HG02588 (cell line): ENCODE measurements at regions not wholly inside any gene's neighbourhood (a gene's known extent, or its start where the extent isn't known, plus 50 kb on each side); places are given as distances from the start of the nearest gene placed in this dataset.

Source experiments
- ATAC-seq: cut with Tn5 transposase; IDR thresholded peaks from one replicate; pipeline ENCODE4 v1.9.1; 2021; ENCODE audit warnings: mild to moderate bottlenecking, moderate library complexity; ENCODE audit not compliant: unreplicated experiment

DNA sequence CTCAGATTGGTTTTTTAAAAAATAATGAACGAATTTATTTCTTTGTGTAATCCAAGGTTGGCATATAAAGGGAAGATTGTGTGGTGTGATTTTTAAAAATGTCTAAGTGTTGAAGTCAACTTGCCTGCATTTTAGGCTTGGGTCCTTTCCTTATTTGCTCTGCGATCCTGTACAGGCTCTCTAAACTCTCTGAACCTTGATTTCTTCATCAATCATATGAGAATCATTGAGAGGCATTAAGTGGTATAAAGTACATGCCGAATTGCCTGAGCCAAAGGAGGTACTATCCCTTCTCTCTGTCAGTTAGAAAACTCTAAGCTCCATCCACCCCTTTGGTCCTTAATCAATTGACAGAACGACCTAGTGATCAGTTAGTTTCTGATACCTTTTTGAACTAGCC, 440.4 kb upstream of the MEX3C start:
- ATAC-seq, result no peak

- ATAC-seq, result no peak
Observed at GRCh38 chr18:51639541-51639940, 442.1 kb upstream of the MEX3C start.

DNA sequence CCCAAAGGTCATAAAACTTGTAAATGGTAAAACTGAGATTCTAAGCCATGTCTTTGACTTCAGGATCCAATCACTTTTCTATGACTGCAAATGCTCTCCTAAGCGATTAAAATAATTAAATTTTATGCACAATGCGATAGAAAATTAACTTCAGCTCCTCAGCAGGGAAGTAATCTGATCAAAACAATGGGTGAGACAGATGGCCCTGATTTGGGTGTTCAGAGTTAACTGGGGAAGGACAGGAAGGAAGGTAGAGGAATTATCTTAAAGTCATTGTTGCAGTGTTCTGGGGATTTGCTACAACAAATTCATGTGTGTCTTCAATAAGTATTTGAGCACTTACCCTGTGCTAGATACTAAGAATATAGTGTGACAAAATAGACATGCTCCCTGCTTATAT, 446.0 kb upstream of the MEX3C start:
- no peak for ATAC-seq

- no peak for ATAC-seq
Observed at GRCh38 chr18:51645607-51646006, 448.1 kb upstream of the MEX3C start.

GRCh38 chr18:51647346-51647745, 449.9 kb upstream of the MEX3C start:
- ATAC-seq, result no peak

- no peak for ATAC-seq
Observed at GRCh38 chr18:51647942-51648341, 450.5 kb upstream of the MEX3C start.

- ATAC-seq, result no peak
Observed at GRCh38 chr18:51649796-51650195, 452.3 kb upstream of the MEX3C start.

DNA sequence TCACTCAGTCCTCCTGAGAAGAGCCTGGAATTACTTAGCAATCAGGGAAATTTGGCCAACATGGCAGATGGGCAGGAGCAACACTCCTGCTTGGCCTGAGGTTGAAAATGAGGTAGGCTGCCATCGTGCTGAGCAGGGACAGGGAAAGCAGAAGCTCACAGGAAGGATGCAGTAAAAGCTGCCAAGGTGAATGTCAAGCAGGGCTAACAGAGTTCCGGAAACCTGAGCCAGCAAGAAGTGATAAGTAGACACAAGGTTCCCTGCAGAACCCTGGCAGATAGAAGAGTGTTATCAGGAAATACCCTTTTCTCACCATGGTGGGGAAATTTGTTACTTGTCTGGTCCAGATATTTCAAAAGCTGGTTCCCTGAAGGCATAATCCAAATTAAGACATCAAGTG, 454.3 kb upstream of the MEX3C start:
- no peak for ATAC-seq

GRCh38 chr18:51653507-51654213, 456.2 kb upstream of the MEX3C start:
- ATAC-seq, result no peak

GRCh38 chr18:51654488-51655326, 457.2 kb upstream of the MEX3C start:
- peak; percentile 67 for ATAC-seq

- ATAC-seq, result peak; percentile 87
Observed at GRCh38 chr18:51655327-51655698, 457.8 kb upstream of the MEX3C start.

DNA sequence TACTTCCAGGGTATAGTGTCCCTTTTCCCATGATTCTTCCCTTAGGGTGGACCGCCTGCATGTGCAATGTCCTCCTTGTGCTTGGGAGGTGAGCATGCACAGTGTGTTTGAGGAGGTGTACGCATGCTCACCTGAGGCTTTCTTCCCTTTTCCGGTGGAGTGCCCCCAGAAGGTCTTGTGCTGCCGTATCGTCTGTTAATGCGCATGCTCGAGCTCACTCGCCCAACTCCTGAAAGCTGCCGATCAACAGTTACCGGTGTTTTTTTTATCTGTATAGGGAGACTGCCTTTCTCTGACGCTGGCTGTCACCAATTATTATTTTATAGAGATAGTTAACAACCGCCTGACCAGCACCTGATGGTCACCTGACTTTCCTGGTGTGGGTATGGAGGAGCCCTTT, 458.8 kb upstream of the MEX3C start:
- no peak for ATAC-seq

- ATAC-seq, result no peak
Observed at GRCh38 chr18:51658436-51658835, 461.0 kb upstream of the MEX3C start.

DNA sequence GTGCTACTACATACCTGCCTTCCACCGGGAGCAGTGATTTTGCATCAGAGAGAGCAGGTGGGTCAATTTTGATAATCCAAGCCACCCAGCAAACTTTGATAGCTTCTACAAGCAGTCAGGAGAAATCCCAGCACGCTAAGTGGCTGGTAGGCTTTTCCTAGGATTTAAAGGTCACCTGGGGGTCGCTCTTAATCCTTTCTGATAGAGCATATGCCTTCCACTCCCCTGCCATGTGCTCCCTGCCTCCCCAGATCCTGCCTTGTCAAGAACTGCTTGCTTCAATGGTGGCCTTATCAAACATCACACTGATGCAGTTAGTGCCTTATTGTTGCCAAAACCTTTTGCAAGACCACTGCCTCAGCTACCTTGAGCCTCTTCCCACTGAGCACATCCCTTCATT, 462.3 kb upstream of the MEX3C start:
- no peak for ATAC-seq

DNA sequence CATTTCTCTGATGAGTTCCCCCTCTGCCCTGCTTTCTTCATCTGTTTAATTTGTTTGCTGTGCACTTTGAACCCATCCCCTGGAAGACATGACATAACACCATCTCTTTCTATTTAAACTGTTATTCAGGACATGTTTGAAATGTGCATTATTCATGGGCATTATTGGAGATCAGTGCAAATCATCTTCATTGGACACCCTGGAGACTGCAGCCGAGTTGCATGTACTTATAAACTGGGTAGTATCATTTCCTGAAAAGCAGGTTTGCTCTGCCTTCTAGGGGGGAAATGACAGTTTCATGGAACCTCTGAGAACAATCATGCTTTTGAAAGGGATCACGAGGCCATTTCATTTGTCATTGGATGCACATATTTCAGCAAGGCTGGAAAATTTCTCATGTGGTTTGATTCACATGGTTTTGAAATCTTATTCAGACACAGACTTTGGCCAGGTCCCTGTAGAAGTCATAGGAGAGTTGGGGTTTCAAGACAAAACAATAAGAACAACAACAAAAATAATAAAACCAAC, 462.8 kb upstream of the MEX3C start:
- ATAC-seq, result no peak

- no peak for ATAC-seq
Observed at GRCh38 chr18:51664236-51664635, 466.8 kb upstream of the MEX3C start.

- no peak for ATAC-seq
Observed at GRCh38 chr18:51666763-51667191, 469.3 kb upstream of the MEX3C start.

- peak; percentile 62 for ATAC-seq
Observed at GRCh38 chr18:51668101-51668500, 470.6 kb upstream of the MEX3C start.

GRCh38 chr18:51668607-51669006, 471.1 kb upstream of the MEX3C start:
- ATAC-seq, result no peak

GRCh38 chr18:51686590-51686989, 489.1 kb upstream of the MEX3C start:
- no peak for ATAC-seq

- no peak for ATAC-seq
Observed at GRCh38 chr18:51687845-51688585, 490.5 kb upstream of the MEX3C start.
